Body of pancreas (tissue), 4 donors: ENCODE measurements at regions not wholly inside any gene's neighbourhood (a gene's known extent, or its start where the extent isn't known, plus 50 kb on each side); places are given as distances from the start of the nearest gene placed in this dataset.

ENCODE experiments used
- POLR2A ChIP-seq, 3 donors: fragments of 450-650 bp; IDR thresholded peaks; one replicate each; pipeline ENCODE4 v1.6.1; 2016; ENCODE audit warnings: antibody characterized with exemption in 3 of 3, mild to moderate bottlenecking in 2 of 3
- TF ChIP-seq, protein P1 (sequence below), 7 experiments: fragments of 450-650 bp in 4 of 7; fragments of 200-600 bp in 3 of 7; sonication (generic) in 3 of 7; IDR thresholded peaks; one replicate each; pipeline ENCODE4 v1.5.1; 2016 to 2019; ENCODE audit warnings: antibody characterized with exemption in 7 of 7

DNA sequence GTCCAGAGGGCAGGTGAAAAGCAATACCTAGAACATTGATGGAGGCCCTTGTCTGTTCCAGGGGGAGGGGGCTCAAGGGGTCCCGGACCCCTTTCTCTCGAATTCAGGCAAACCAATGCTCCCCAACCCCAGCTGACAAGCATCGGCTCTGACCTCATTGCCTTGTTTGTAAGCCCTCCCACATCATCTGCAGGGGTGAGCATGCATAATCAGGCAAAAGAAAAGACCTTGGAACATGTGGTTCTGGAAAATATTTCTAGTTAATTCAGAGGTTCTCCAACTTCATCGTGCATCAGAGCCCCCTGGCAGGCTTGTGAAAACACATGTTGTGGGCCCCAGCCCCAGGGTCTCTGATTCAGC lies 231.3 kb downstream of the TOMM20 start:
- TF ChIP-seq, protein P1, sequence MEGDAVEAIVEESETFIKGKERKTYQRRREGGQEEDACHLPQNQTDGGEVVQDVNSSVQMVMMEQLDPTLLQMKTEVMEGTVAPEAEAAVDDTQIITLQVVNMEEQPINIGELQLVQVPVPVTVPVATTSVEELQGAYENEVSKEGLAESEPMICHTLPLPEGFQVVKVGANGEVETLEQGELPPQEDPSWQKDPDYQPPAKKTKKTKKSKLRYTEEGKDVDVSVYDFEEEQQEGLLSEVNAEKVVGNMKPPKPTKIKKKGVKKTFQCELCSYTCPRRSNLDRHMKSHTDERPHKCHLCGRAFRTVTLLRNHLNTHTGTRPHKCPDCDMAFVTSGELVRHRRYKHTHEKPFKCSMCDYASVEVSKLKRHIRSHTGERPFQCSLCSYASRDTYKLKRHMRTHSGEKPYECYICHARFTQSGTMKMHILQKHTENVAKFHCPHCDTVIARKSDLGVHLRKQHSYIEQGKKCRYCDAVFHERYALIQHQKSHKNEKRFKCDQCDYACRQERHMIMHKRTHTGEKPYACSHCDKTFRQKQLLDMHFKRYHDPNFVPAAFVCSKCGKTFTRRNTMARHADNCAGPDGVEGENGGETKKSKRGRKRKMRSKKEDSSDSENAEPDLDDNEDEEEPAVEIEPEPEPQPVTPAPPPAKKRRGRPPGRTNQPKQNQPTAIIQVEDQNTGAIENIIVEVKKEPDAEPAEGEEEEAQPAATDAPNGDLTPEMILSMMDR (IDR thresholded peaks at IDR 0.05): no peak
- TF ChIP-seq POLR2A (IDR thresholded peaks at IDR 0.05): no peak
